ENCODE measurements at regions not wholly inside any gene's neighbourhood (a gene's known extent, or its start where the extent isn't known, plus 50 kb on each side); places are given as distances from the start of the nearest gene placed in this dataset.

GRCh38 chr3:181457756-181458155 lies 254.0 kb upstream of the SOX2 start:
- H3K36me3 Mint-ChIP-seq (ENCODE audit: unreplicated experiment), result no peaks in the 10 kb centered on the region
- peaks cover 13% of the 10 kb centered on the region for H3K4me1 Mint-ChIP-seq (ENCODE audit: low read depth, unreplicated experiment)
- no peak overlapping the region for H3K4me3 Mint-ChIP-seq (ENCODE audit: unreplicated experiment)

GRCh38 chr3:181457190-181457589 lies 254.5 kb upstream of the SOX2 start:
- no peak overlapping the region for H3K27ac Mint-ChIP-seq (ENCODE audit: unreplicated experiment)
- DNase-seq, result no peak
- H3K27me3 Mint-ChIP-seq (ENCODE audit: unreplicated experiment), result no peaks in the 10 kb centered on the region
- no peak overlapping the region for H3K4me3 Mint-ChIP-seq (ENCODE audit: unreplicated experiment)
- no peaks in the 10 kb centered on the region for H3K9me3 Mint-ChIP-seq (ENCODE audit: unreplicated experiment)
- peaks cover 13% of the 10 kb centered on the region for H3K4me1 Mint-ChIP-seq (ENCODE audit: low read depth, unreplicated experiment)
- no peak for TF ChIP-seq CTCF (IDR thresholded peaks at IDR 0.05; ENCODE audit: partially characterized antibody, unreplicated experiment)
- H3K36me3 Mint-ChIP-seq (ENCODE audit: unreplicated experiment), result no peaks in the 10 kb centered on the region

More at GRCh38 chr3:181457756-181458155, 254.0 kb upstream of the SOX2 start:
- no peak for DNase-seq
- TF ChIP-seq CTCF (IDR thresholded peaks at IDR 0.05; ENCODE audit: partially characterized antibody, unreplicated experiment), result no peak
- Mint-ChIP-seq H3K9me3 (ENCODE audit: unreplicated experiment) (no peaks in the 10 kb centered on the region), H3K27me3 (ENCODE audit: unreplicated experiment) (no peaks in the 10 kb centered on the region), H3K27ac (ENCODE audit: unreplicated experiment) (no peak overlapping the region)

GRCh38 chr3:181455276-181455675 lies 256.4 kb upstream of the SOX2 start:
- no peak overlapping the region for H3K4me3 Mint-ChIP-seq (ENCODE audit: unreplicated experiment)
- peaks cover 5% of the 10 kb centered on the region for H3K36me3 Mint-ChIP-seq (ENCODE audit: unreplicated experiment)
- H3K4me1 Mint-ChIP-seq (ENCODE audit: low read depth, unreplicated experiment), result peaks cover 13% of the 10 kb centered on the region
- no peaks in the 10 kb centered on the region for H3K27me3 Mint-ChIP-seq (ENCODE audit: unreplicated experiment)
- H3K27ac Mint-ChIP-seq (ENCODE audit: unreplicated experiment), result no peak overlapping the region
- no peak for DNase-seq
- no peaks in the 10 kb centered on the region for H3K9me3 Mint-ChIP-seq (ENCODE audit: unreplicated experiment)
- no peak for TF ChIP-seq CTCF (IDR thresholded peaks at IDR 0.05; ENCODE audit: partially characterized antibody, unreplicated experiment)

GRCh38 chr3:181454451-181455027 lies 257.2 kb upstream of the SOX2 start:
- H3K4me1 Mint-ChIP-seq (ENCODE audit: low read depth, unreplicated experiment), result peaks cover 13% of the 10 kb centered on the region

More at GRCh38 chr3:181454451-181455027, 257.2 kb upstream of the SOX2 start:
- H3K36me3 Mint-ChIP-seq (ENCODE audit: unreplicated experiment), result peaks cover 5% of the 10 kb centered on the region
- no peak for TF ChIP-seq CTCF (IDR thresholded peaks at IDR 0.05; ENCODE audit: partially characterized antibody, unreplicated experiment)
- DNase-seq, result no peak
- no peak overlapping the region for H3K4me3 Mint-ChIP-seq (ENCODE audit: unreplicated experiment)
- no peak overlapping the region for H3K27ac Mint-ChIP-seq (ENCODE audit: unreplicated experiment)
- H3K9me3 Mint-ChIP-seq (ENCODE audit: unreplicated experiment), result no peaks in the 10 kb centered on the region
- H3K27me3 Mint-ChIP-seq (ENCODE audit: unreplicated experiment), result no peaks in the 10 kb centered on the region

All from glutamatergic neuron (in vitro differentiated cells).